GM12892 (cell line): ENCODE measurements at regions not wholly inside any gene's neighbourhood (a gene's known extent, or its start where the extent isn't known, plus 50 kb on each side); places are given as distances from the start of the nearest gene placed in this dataset.

ENCODE experiments used
- POLR2A ChIP-seq: IDR thresholded peaks from 2 replicates; pipeline ENCODE4 v1.6.1; 2011; ENCODE audit warnings: low read depth, low read length, control low read depth
- POLR2AphosphoS5 ChIP-seq: IDR thresholded peaks from 2 replicates; pipeline ENCODE4 v1.6.1; 2011; ENCODE audit warnings: low read depth, low read length, control low read depth
- TAF1 ChIP-seq: IDR thresholded peaks from 2 replicates; pipeline ENCODE4 v1.6.1; 2011; ENCODE audit warnings: low read depth, mild to moderate bottlenecking, control low read depth, low read length, borderline replicate concordance

- TF ChIP-seq POLR2AphosphoS5 = no peak
- no peak for TF ChIP-seq POLR2A
- TF ChIP-seq TAF1 = no peak
Observed at GRCh38 chr13:33644581-33645543, 173.1 kb upstream of the RFC3 start.
